Lower lobe of right lung (tissue), 2 donors: ENCODE measurements at regions not wholly inside any gene's neighbourhood (a gene's known extent, or its start where the extent isn't known, plus 50 kb on each side); places are given as distances from the start of the nearest gene placed in this dataset.

Source experiments
- ATAC-seq, 2 donors: fragments of 200-7000 bp; cut with Tn5 transposase; one replicate each; pipeline ENCODE4 v1.9.1; 2020 to 2022; ENCODE audit warnings: mild to moderate bottlenecking in 2 of 2, moderate library complexity in 2 of 2
- DNase-seq: peaks from one replicate; pipeline ENCODE4 v3.0.0-alpha.2; 2020
- H3K27ac ChIP-seq: fragments of 200-600 bp; one replicate; pipeline ENCODE4 v1.8.0; 2022
- H3K27me3 ChIP-seq: fragments of 200-600 bp; one replicate; pipeline ENCODE4 v1.8.0; 2022; ENCODE audit warnings: low read depth
- H3K36me3 ChIP-seq: fragments of 200-600 bp; one replicate; pipeline ENCODE4 v1.8.0; 2022; ENCODE audit warnings: mild to moderate bottlenecking
- H3K4me1 ChIP-seq: fragments of 200-600 bp; one replicate; pipeline ENCODE4 v1.8.0; 2022
- H3K4me3 ChIP-seq: fragments of 200-600 bp; one replicate; pipeline ENCODE4 v1.8.0; 2022; ENCODE audit warnings: mild to moderate bottlenecking
- H3K9me3 ChIP-seq: fragments of 200-600 bp; one replicate; pipeline ENCODE4 v1.8.0; 2022
- CTCF ChIP-seq: fragments of 200-600 bp; IDR thresholded peaks from one replicate; pipeline ENCODE4 v1.8.0; 2022; ENCODE audit warnings: antibody characterized with exemption, mild to moderate bottlenecking
- intact Hi-C: fragments of 100-400 bp; cut with DNase I; formaldehyde crosslinking; loops from one replicate; pipeline ENCODE4 v1.11.0; 2022
- donor health status: DM: no; HTN: yes; CAD: no; lungs with severe emphysema.

- TF ChIP-seq CTCF, result no peak
- intact Hi-C loops, result no loop called here
- no peak for ATAC-seq
- no peak overlapping the region for H3K27ac ChIP-seq
- DNase-seq, result no peak
- H3K4me3 ChIP-seq, result no peak overlapping the region
- H3K36me3 ChIP-seq, result no peaks in the 10 kb centered on the region
- H3K9me3 ChIP-seq, result no peaks in the 10 kb centered on the region
- H3K27me3 ChIP-seq, result no peaks in the 10 kb centered on the region
- peaks cover 7% of the 10 kb centered on the region for H3K4me1 ChIP-seq
Observed at GRCh38 chr6:71499667-71500066, 211.1 kb downstream of the OGFRL1 start.

- DNase-seq (no peak), ATAC-seq (no peak)
- intact Hi-C loops, result no loop called here
- Histone ChIP-seq H3K4me1 (no peaks in the 10 kb centered on the region), H3K27me3 (no peaks in the 10 kb centered on the region), H3K4me3 (no peak overlapping the region), H3K27ac (no peak overlapping the region), H3K36me3 (no peaks in the 10 kb centered on the region), H3K9me3 (no peaks in the 10 kb centered on the region)
- no peak for TF ChIP-seq CTCF
Observed at GRCh38 chr6:71502168-71502567, 213.6 kb downstream of the OGFRL1 start.

GRCh38 chr6:71502956-71503355 lies 214.3 kb downstream of the OGFRL1 start:
- H3K9me3 ChIP-seq, result no peaks in the 10 kb centered on the region
- ATAC-seq, result no peak
- H3K4me1 ChIP-seq, result no peaks in the 10 kb centered on the region
- no peak for TF ChIP-seq CTCF
- no peaks in the 10 kb centered on the region for H3K27me3 ChIP-seq
- DNase-seq, result no peak
- H3K4me3 ChIP-seq, result no peak overlapping the region
- intact Hi-C loops, result no loop called here
- H3K27ac ChIP-seq, result no peak overlapping the region
- H3K36me3 ChIP-seq, result no peaks in the 10 kb centered on the region

- no peak overlapping the region for H3K4me3 ChIP-seq
- no peak overlapping the region for H3K27ac ChIP-seq
- no peaks in the 10 kb centered on the region for H3K27me3 ChIP-seq
- TF ChIP-seq CTCF, result no peak
- ATAC-seq (no peak), DNase-seq (no peak)
- no peaks in the 10 kb centered on the region for H3K9me3 ChIP-seq
- intact Hi-C loops, result no loop called here
- no peaks in the 10 kb centered on the region for H3K36me3 ChIP-seq
- H3K4me1 ChIP-seq, result peaks cover 11% of the 10 kb centered on the region
Observed at GRCh38 chr6:71507183-71507582, 218.6 kb downstream of the OGFRL1 start.

GRCh38 chr6:71509191-71510005 lies 220.8 kb downstream of the OGFRL1 start:
- H3K9me3 ChIP-seq, result no peaks in the 10 kb centered on the region
- H3K27me3 ChIP-seq, result no peaks in the 10 kb centered on the region
- ATAC-seq (peak in 1 of 2 donors; percentile 47), DNase-seq (no peak)
- TF ChIP-seq CTCF, result no peak
- no peaks in the 10 kb centered on the region for H3K36me3 ChIP-seq
- intact Hi-C loops, result loop anchor here (10.0 kb wide), 1 partner anchor 125 kb away; no protein-coding TSS in a partner anchor
- no peak overlapping the region for H3K27ac ChIP-seq
- peaks cover 11% of the 10 kb centered on the region for H3K4me1 ChIP-seq
- H3K4me3 ChIP-seq, result no peak overlapping the region
